Spleen (tissue), 11 donors: ENCODE measurements at regions not wholly inside any gene's neighbourhood (a gene's known extent, or its start where the extent isn't known, plus 50 kb on each side); places are given as distances from the start of the nearest gene placed in this dataset.
"Not testable (repeated sequence)": the region's sequence is repeated elsewhere in the genome, so short reads cannot be mapped to it uniquely, and the experiment has no call there.

Experiments
- DNase-seq: peaks from one replicate; pipeline ENCODE4 v3.0.0-alpha.2; 2020
- H3K27ac ChIP-seq, 8 donors: fragments of 200-600 bp; sonication (generic) in 7 of 8; 1 replicate in 4 of 8; 2 replicates in 4 of 8; pipeline versions ENCODE4 v1.5.0 to v1.8.0; 2016 to 2021; ENCODE audit warnings: inconsistent platforms in 4 of 8, mild to moderate bottlenecking in 4 of 8, moderate library complexity in 1 of 8
- H3K27me3 ChIP-seq, 7 donors: fragments of 200-600 bp; sonication (generic) in 6 of 7; replicated peaks in 1 of 7; 1 replicate in 4 of 7; 2 replicates in 3 of 7; pipeline versions ENCODE4 v1.5.0 to v1.8.0; 2016 to 2021; ENCODE audit warnings: inconsistent platforms in 3 of 7, mild to moderate bottlenecking in 1 of 7
- H3K36me3 ChIP-seq, 6 donors: fragments of 200-600 bp; sonication (generic) in 5 of 6; 1 replicate in 4 of 6; 2 replicates in 2 of 6; pipeline versions ENCODE4 v1.5.0 to v1.8.0; 2016 to 2021; ENCODE audit warnings: inconsistent platforms in 2 of 6
- H3K4me1 ChIP-seq, 6 donors: fragments of 200-600 bp; sonication (generic) in 5 of 6; 1 replicate in 3 of 6; 2 replicates in 3 of 6; pipeline versions ENCODE4 v1.5.0 to v1.8.0; 2016 to 2021; ENCODE audit warnings: inconsistent platforms in 3 of 6
- H3K4me3 ChIP-seq, 8 donors: fragments of 200-600 bp; sonication (generic) in 7 of 8; 1 replicate in 4 of 8; 2 replicates in 4 of 8; pipeline versions ENCODE4 v1.5.0 to v1.8.0; 2016 to 2021; ENCODE audit warnings: inconsistent platforms in 4 of 8, mild to moderate bottlenecking in 4 of 8, moderate library complexity in 2 of 8
- H3K9me3 ChIP-seq, 8 donors: fragments of 200-600 bp; sonication (generic) in 7 of 8; 1 replicate in 4 of 8; 2 replicates in 4 of 8; pipeline versions ENCODE4 v1.5.0 to v1.8.0; 2016 to 2021; ENCODE audit warnings: inconsistent platforms in 4 of 8
- POLR2A ChIP-seq, 3 donors: fragments of 450-650 bp; IDR thresholded peaks; one replicate each; pipeline ENCODE4 v1.5.1; 2017; ENCODE audit warnings: antibody characterized with exemption in 3 of 3, mild to moderate bottlenecking in 1 of 3
- POLR2AphosphoS5 ChIP-seq, 3 donors: sonication (generic); formaldehyde crosslinking; IDR thresholded peaks; one replicate each; pipeline ENCODE4 v1.5.1; 2017; ENCODE audit warnings: antibody characterized with exemption in 3 of 3
- WGBS, 5 donors: extraction: QIAGEN DNeasy Blood & Tissue Kit in 3 of 5; methylation state at CpG; one replicate each; pipeline versions ENCODE4 v1.1.5 to v1.1.7; 2013 to 2018; 5-methylcytosine and 5-hydroxymethylcytosine counted together
- intact Hi-C: fragments of 100-400 bp; cut with DNase I; formaldehyde crosslinking; loops from one replicate; pipeline ENCODE4 v1.15.0; 2023; ENCODE audit warnings: low total_unique reads
- TF ChIP-seq, protein P1 (sequence below), 11 experiments: fragments of 200-600 bp in 7 of 11; fragments of 450-650 bp in 4 of 11; sonication (generic) in 4 of 11; IDR thresholded peaks in 8 of 11; conservative IDR thresholded peaks in 3 of 11; 1 replicate in 7 of 11; 2 replicates in 4 of 11; pipeline versions ENCODE4 v1.4.0 to v1.8.0; 2016 to 2021; ENCODE audit warnings: antibody characterized with exemption in 11 of 11, inconsistent platforms in 4 of 11, mild to moderate bottlenecking in 1 of 11
- donor health status: healthy with polysubstance abuse.
- donor health status: DM: no; HTN: no; CAD: no; lungs with moderate emphysema.
- donor health status: DM: no; HTN: no; CAD: no.
- donor health status: Bipolar disorder and iron deficiency.
- donor health status: healthy.
- donor health status: DM: no; HTN: no; CAD: no.
- donor health status: DM: yes; HTN: yes; CAD: no.

DNA sequence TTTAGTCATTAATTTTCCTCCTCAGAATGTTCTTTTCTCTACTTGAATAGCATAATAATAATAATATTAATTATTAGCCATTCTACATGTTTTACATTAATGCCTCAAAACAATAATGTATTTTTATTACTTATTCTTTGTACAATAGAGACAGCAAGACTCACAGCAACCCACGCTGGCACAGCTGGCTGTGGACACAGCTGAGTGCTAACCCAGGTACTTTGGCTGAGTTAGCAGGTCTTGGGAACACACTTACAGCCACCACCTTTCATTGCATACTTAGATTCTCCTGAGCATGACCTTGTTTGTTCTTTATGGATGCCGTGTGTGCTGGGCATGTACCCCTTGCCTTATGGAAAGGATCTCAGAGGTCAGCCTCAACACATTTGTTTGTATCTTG lies 260.2 kb upstream of the ST6GAL2 start:
- 84 to 91% (median 86%) methylated on average over 2 of the region's 2 CpGs for WGBS, 5 donors
- Histone ChIP-seq H3K27me3 (no peaks in the 10 kb centered on the region), H3K4me1 (no peaks in the 10 kb centered on the region), H3K4me3 (no peak overlapping the region), H3K27ac (no peak overlapping the region), H3K36me3 (no peaks in the 10 kb centered on the region), H3K9me3 (peaks cover 0 to 19% (median 1%) of the 10 kb centered on the region in 8 donors)
- no peak for DNase-seq
- TF ChIP-seq, protein P1, sequence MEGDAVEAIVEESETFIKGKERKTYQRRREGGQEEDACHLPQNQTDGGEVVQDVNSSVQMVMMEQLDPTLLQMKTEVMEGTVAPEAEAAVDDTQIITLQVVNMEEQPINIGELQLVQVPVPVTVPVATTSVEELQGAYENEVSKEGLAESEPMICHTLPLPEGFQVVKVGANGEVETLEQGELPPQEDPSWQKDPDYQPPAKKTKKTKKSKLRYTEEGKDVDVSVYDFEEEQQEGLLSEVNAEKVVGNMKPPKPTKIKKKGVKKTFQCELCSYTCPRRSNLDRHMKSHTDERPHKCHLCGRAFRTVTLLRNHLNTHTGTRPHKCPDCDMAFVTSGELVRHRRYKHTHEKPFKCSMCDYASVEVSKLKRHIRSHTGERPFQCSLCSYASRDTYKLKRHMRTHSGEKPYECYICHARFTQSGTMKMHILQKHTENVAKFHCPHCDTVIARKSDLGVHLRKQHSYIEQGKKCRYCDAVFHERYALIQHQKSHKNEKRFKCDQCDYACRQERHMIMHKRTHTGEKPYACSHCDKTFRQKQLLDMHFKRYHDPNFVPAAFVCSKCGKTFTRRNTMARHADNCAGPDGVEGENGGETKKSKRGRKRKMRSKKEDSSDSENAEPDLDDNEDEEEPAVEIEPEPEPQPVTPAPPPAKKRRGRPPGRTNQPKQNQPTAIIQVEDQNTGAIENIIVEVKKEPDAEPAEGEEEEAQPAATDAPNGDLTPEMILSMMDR (IDR thresholded peaks at IDR 0.05 in 8 of 11, conservative IDR thresholded peaks at IDR 0.05 in 3 of 11), result no peak
- TF ChIP-seq POLR2A (IDR thresholded peaks at IDR 0.05), result no peak
- intact Hi-C loops, result no loop called here

DNA sequence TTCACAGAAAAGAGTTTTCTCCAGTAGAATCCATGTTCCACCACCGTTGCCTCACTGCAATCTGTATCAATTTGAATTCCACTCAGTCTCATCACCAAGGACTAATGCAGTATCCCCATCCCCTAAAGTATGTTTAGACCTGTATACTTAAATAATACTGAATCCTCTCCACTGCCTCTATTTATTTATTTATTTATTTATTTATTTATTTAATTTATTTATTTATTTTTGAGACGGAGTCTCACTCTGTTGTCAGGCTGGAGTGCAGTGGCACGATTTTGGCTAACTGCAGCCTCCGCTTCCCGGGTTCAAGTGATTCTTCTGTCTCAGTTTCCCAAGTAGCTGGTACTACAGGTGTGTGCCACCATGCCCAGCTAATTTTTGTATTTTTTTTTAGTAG lies 260.7 kb upstream of the ST6GAL2 start:
- DNase-seq, H3K27me3 ChIP-seq, H3K27ac ChIP-seq, H3K4me1 ChIP-seq, H3K36me3 ChIP-seq, H3K4me3 ChIP-seq, intact Hi-C loops: not testable (repeated sequence)
- peaks cover 0 to 19% (median 1%) of the 10 kb centered on the region in 8 donors for H3K9me3 ChIP-seq
- 83 to 89% (median 88%) methylated on average over 5 of the region's 5 CpGs for WGBS, 5 donors

DNA sequence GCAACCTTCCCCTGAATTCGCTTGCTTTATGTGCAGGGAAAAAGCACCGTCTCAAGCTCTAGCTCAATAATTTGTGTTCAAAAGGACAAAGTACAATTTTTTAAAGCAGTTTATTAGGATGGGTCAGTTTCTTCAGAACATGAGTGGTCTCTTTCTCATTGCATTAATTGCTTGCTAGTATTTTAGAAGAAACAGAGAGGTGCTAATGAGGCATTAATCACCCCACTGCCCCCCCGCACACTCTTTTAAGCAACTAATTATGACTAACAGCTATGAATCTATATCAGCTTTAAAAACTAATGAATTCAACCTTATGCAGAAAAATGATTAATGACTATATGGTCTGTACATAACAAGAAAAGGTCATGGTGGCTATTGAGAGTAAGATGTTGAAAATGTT lies 262.1 kb upstream of the ST6GAL2 start:
- Histone ChIP-seq H3K27ac (no peak overlapping the region), H3K9me3 (peaks cover 0 to 19% (median 1%) of the 10 kb centered on the region in 8 donors), H3K27me3 (no peaks in the 10 kb centered on the region), H3K36me3 (no peaks in the 10 kb centered on the region), H3K4me1 (no peaks in the 10 kb centered on the region), H3K4me3 (no peak overlapping the region)
- intact Hi-C loops, result no loop called here
- WGBS, 5 donors, result 88 to 97% (median 93%) methylated on average over 3 of the region's 3 CpGs
- DNase-seq, result no peak
- TF ChIP-seq POLR2AphosphoS5 (IDR thresholded peaks at IDR 0.05), result no peak
- TF ChIP-seq, protein P1 (IDR thresholded peaks at IDR 0.05 in 8 of 11, conservative IDR thresholded peaks at IDR 0.05 in 3 of 11), result no peak
- TF ChIP-seq POLR2A (IDR thresholded peaks at IDR 0.05), result no peak

DNA sequence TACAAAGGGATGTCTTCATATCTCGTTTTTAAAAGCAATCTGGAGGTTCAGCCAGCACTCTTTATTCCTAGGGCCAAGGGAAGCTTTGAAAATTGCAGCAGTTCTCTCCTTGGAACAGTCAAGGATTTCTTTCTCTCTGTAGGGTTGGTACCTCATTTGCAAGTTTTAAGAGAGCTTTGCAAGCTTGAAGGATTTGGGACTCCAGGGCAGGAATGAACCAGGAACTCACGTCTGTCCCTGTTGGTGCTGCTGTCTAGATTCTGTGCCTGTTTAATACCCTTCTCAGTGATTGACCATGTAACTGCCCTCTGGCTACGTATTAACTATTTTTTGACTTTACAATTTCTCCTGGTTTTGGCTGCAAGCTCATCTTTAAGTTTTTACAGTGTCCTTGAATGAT lies 262.5 kb upstream of the ST6GAL2 start:
- H3K27ac ChIP-seq, result no peak overlapping the region
- no peak for DNase-seq
- intact Hi-C loops, result no loop called here
- H3K36me3 ChIP-seq, result no peaks in the 10 kb centered on the region
- TF ChIP-seq POLR2A (IDR thresholded peaks at IDR 0.05) (no peak), POLR2AphosphoS5 (IDR thresholded peaks at IDR 0.05) (no peak)
- TF ChIP-seq, protein P1 (IDR thresholded peaks at IDR 0.05 in 8 of 11, conservative IDR thresholded peaks at IDR 0.05 in 3 of 11), result no peak
- H3K9me3 ChIP-seq, result peaks cover 0 to 16% (median 0%) of the 10 kb centered on the region in 8 donors
- H3K4me3 ChIP-seq, result no peak overlapping the region
- 52 to 67% (median 60%) methylated on average over 3 of the region's 3 CpGs for WGBS, 5 donors
- no peaks in the 10 kb centered on the region for H3K27me3 ChIP-seq
- no peaks in the 10 kb centered on the region for H3K4me1 ChIP-seq

DNA sequence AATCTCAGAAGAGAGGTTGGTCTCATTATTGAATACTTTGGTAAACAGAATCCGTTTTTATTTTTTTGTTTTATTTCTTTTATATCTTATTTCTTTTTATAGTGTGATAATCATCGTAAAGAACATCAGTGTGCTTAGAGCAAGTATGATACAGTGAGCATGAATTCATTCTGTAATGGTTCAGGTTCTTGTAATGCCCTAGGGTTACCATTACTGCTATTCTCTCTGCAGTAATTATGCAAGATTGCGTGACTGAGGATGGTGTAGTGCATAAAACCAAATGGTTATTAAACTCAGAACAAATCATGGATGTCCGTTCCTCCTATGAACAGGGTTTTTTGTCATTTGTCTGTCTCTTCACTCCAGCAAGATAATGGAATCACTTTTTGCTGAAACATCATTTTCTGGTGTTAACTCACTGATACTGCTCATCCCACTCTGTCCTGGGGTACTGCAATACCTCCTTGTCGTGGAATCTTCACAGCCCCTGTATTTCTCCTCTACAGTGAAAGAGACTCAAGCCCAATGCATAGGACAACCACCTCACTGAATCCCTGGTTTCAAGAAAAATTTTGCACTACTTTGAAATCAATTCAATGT lies 274.8 kb upstream of the ST6GAL2 start:
- TF ChIP-seq POLR2AphosphoS5 (IDR thresholded peaks at IDR 0.05) (no peak), POLR2A (IDR thresholded peaks at IDR 0.05) (no peak)
- TF ChIP-seq, protein P1 (IDR thresholded peaks at IDR 0.05 in 8 of 11, conservative IDR thresholded peaks at IDR 0.05 in 3 of 11), result no peak
- Histone ChIP-seq H3K9me3 (peaks cover 0 to 3% (median 0%) of the 10 kb centered on the region in 8 donors), H3K4me3 (no peak overlapping the region), H3K27me3 (no peaks in the 10 kb centered on the region), H3K27ac (no peak overlapping the region), H3K4me1 (no peaks in the 10 kb centered on the region), H3K36me3 (no peaks in the 10 kb centered on the region)
- no peak for DNase-seq
- 80 to 88% (median 83%) methylated on average over 5 of the region's 5 CpGs for whole genome bisulfite sequencing, 5 donors
- intact Hi-C loops, result no loop called here
